Activated CD8-positive, alpha-beta memory T cell treated with anti-CD3 and anti-CD28 coated beads, Interleukin-2, amount 50 U/mL, for 4 hours (primary cell): ENCODE measurements at regions not wholly inside any gene's neighbourhood (a gene's known extent, or its start where the extent isn't known, plus 50 kb on each side); places are given as distances from the start of the nearest gene placed in this dataset.
"Not testable (repeated sequence)": the region's sequence is repeated elsewhere in the genome, so short reads cannot be mapped to it uniquely, and the experiment has no call there.

Experiments used
- DNase-seq: peaks from one replicate; pipeline ENCODE4 v3.0.0-alpha.2; 2020

- no peak for DNase-seq
These were observed 266.1 kb upstream of the MEX3C start for GRCh38 chr18:51463483-51464136.

GRCh38 chr18:51478908-51479307 is 281.4 kb upstream of the MEX3C start:
- DNase-seq = no peak

GRCh38 chr18:51479736-51480135 is 282.3 kb upstream of the MEX3C start:
- DNase-seq = no peak

GRCh38 chr18:51480407-51481261 is 283.2 kb upstream of the MEX3C start:
- DNase-seq = no peak

GRCh38 chr18:51486735-51487366 is 289.4 kb upstream of the MEX3C start:
- DNase-seq = no peak

- no peak for DNase-seq
These were observed 292.9 kb upstream of the MEX3C start for GRCh38 chr18:51490417-51490816.

GRCh38 chr18:51490860-51491259 is 293.4 kb upstream of the MEX3C start:
- DNase-seq = no peak

- no peak for DNase-seq
These were observed 294.3 kb upstream of the MEX3C start for GRCh38 chr18:51491678-51492372.

- no peak for DNase-seq
These were observed 300.8 kb upstream of the MEX3C start for GRCh38 chr18:51498085-51498855.

- DNase-seq = no peak
These were observed 305.9 kb upstream of the MEX3C start for GRCh38 chr18:51503351-51503750.

GRCh38 chr18:51506811-51507210 is 309.3 kb upstream of the MEX3C start:
- no peak for DNase-seq

- DNase-seq = not testable (repeated sequence)
These were observed 310.9 kb upstream of the MEX3C start for GRCh38 chr18:51508410-51508809.

GRCh38 chr18:51510020-51510419 is 312.5 kb upstream of the MEX3C start:
- DNase-seq = no peak

- no peak for DNase-seq
These were observed 316.0 kb upstream of the MEX3C start for GRCh38 chr18:51513517-51513916.

- no peak for DNase-seq
These were observed 316.6 kb upstream of the MEX3C start for GRCh38 chr18:51514128-51514527.

GRCh38 chr18:51516478-51517038 is 319.1 kb upstream of the MEX3C start:
- no peak for DNase-seq

- DNase-seq = no peak
These were observed 322.1 kb upstream of the MEX3C start for GRCh38 chr18:51519571-51519970.

- DNase-seq = no peak
These were observed 323.2 kb upstream of the MEX3C start for GRCh38 chr18:51520676-51521180.

- no peak for DNase-seq
These were observed 324.9 kb upstream of the MEX3C start for GRCh38 chr18:51522338-51522737.

- no peak for DNase-seq
These were observed 325.3 kb upstream of the MEX3C start for GRCh38 chr18:51522821-51523220.

- no peak for DNase-seq
These were observed 326.2 kb upstream of the MEX3C start for GRCh38 chr18:51523671-51524070.
